Breast epithelium (tissue), 4 donors: ENCODE measurements at regions not wholly inside any gene's neighbourhood (a gene's known extent, or its start where the extent isn't known, plus 50 kb on each side); places are given as distances from the start of the nearest gene placed in this dataset.
"Not testable (repeated sequence)": the region's sequence is repeated elsewhere in the genome, so short reads cannot be mapped to it uniquely, and the experiment has no call there.

ENCODE experiments used
- DNase-seq, 2 donors: peaks; one replicate each; pipeline ENCODE4 v3.0.0-alpha.2; 2019; ENCODE audit warnings: low spot score in 2 of 2
- H3K27ac ChIP-seq, 2 donors: fragments of 200-600 bp; sonication (generic) in 1 of 2; one replicate each; pipeline ENCODE4 v1.5.1; 2016 to 2019; ENCODE audit warnings: mild to moderate bottlenecking in 1 of 2
- H3K27me3 ChIP-seq, 2 donors: fragments of 200-600 bp; sonication (generic) in 1 of 2; one replicate each; pipeline versions ENCODE4 v1.5.1 to v1.6.0; 2017 to 2019; ENCODE audit warnings: control low read depth in 1 of 2, mild to moderate bottlenecking in 1 of 2
- H3K36me3 ChIP-seq: fragments of 200-600 bp; one replicate; pipeline ENCODE4 v1.5.1; 2019
- H3K4me1 ChIP-seq, 2 donors: fragments of 200-600 bp; sonication (generic); one replicate each; pipeline ENCODE4 v1.5.1; 2016 to 2019; ENCODE audit warnings: control low read depth in 1 of 2
- H3K4me3 ChIP-seq, 3 donors: fragments of 200-600 bp; sonication (generic); 1 replicate in 2 of 3; 2 replicates in 1 of 3; pipeline ENCODE4 v1.5.1; 2016 to 2019; ENCODE audit warnings: mild to moderate bottlenecking in 3 of 3, moderate library complexity in 2 of 3
- H3K9me3 ChIP-seq, 2 donors: fragments of 200-600 bp; sonication (generic) in 1 of 2; one replicate each; pipeline ENCODE4 v1.5.1; 2016 to 2019; ENCODE audit warnings: control low read depth in 1 of 2
- CTCF ChIP-seq, 3 donors: fragments of 450-650 bp; IDR thresholded peaks; one replicate each; pipeline ENCODE4 v1.5.1; 2016 to 2017; ENCODE audit warnings: antibody characterized with exemption in 3 of 3, mild to moderate bottlenecking in 3 of 3, moderate library complexity in 3 of 3
- POLR2A ChIP-seq: fragments of 450-650 bp; IDR thresholded peaks from one replicate; pipeline ENCODE4 v1.6.1; 2016; ENCODE audit warnings: antibody characterized with exemption, mild to moderate bottlenecking, moderate library complexity
- POLR2AphosphoS5 ChIP-seq, 3 donors: sonication (generic); formaldehyde crosslinking; IDR thresholded peaks; one replicate each; pipeline ENCODE4 v1.6.1; 2017; ENCODE audit warnings: antibody characterized with exemption in 3 of 3
- intact Hi-C: fragments of 100-400 bp; cut with DNase I; formaldehyde crosslinking; loops from one replicate; pipeline ENCODE4 v1.15.1; 2023; ENCODE audit warnings: low total_unique reads

DNA sequence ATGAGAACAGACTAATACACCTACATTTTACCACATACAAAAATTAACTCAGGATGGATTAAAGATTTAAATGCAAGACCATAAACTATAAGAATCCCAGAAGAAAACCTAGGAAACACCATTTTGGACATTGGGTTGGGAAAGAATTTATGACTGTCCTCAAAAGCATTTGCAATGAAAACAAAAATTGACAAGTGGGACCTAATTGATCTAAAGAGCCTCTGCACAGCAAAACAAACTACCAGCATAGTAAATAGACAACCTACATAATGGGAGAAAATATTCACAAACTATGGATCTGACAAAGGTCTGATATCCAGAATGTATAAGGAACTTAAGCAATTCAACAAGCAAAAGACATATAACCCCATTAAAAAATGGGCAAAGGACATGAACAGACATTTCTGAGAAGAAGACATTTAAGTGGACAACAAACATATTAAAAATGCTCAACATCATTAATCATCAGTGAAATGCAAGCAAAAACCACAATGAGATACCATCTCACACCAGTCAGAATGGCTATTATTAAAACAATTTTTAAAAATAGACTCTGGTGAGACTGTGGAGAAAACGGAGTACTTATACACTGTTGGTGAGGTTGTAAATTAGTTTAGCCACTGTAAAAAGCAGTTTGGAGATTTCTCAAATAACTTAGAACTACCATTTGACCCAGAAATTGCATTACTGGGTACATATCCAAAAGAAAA, 221.7 kb upstream of the DIPK2B start:
- DNase-seq = no peak
- intact Hi-C loops = no loop called here

DNA sequence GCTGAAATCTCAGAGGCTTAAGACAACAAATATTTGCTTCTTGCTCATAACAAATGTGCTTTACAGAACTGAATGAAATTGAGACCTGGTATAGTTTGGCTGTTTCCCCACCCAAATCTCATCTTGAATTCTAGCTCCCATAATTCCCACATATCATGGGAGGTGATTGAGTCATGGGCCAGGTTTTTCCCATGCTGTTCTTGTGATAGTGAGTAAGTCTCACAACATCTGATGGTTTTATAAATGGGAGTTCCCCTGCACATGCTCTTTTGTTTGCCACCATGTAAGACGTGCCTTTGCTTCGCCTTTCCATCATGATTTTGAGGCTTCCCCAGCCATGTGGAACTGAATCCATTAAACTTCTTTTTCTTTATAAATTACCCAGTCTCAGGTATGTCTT, 221.1 kb upstream of the DIPK2B start:
- Histone ChIP-seq H3K27ac (no peak overlapping the region), H3K36me3 (no peaks in the 10 kb centered on the region), H3K9me3 (peaks cover 0 to 4% of the 10 kb centered on the region in 2 donors), H3K27me3 (peaks cover 0 to 32% of the 10 kb centered on the region in 2 donors), H3K4me1 (no peaks in the 10 kb centered on the region), H3K4me3 (no peak overlapping the region)
- intact Hi-C loops = no loop called here
- DNase-seq = no peak
- TF ChIP-seq CTCF (IDR thresholded peaks at IDR 0.05) (no peak), POLR2A (no peak), POLR2AphosphoS5 (IDR thresholded peaks at IDR 0.05) (no peak)

More for the DNA sequence above, 221.7 kb upstream of the DIPK2B start:
- Histone ChIP-seq H3K4me1 (no peaks in the 10 kb centered on the region), H3K27me3 (peaks cover 0 to 32% of the 10 kb centered on the region in 2 donors), H3K9me3 (peaks cover 0 to under 1% of the 10 kb centered on the region in 2 donors), H3K36me3 (no peaks in the 10 kb centered on the region), H3K4me3 (no peak overlapping the region), H3K27ac (no peak overlapping the region)
- TF ChIP-seq CTCF (IDR thresholded peaks at IDR 0.05) (no peak), POLR2A (no peak), POLR2AphosphoS5 (IDR thresholded peaks at IDR 0.05) (no peak)

GRCh38 chrX:45404206-45404605, 203.5 kb upstream of the DIPK2B start:
- Histone ChIP-seq H3K27me3 (peaks cover 0 to 18% of the 10 kb centered on the region in 2 donors), H3K4me1 (no peaks in the 10 kb centered on the region), H3K9me3 (peaks cover 8 to 14% of the 10 kb centered on the region in 2 donors), H3K27ac (no peak overlapping the region), H3K4me3 (no peak overlapping the region), H3K36me3 (no peaks in the 10 kb centered on the region)
- no peak for DNase-seq
- intact Hi-C loops = no loop called here
- no peak for TF ChIP-seq CTCF (IDR thresholded peaks at IDR 0.05)
- no peak for TF ChIP-seq POLR2A

DNA sequence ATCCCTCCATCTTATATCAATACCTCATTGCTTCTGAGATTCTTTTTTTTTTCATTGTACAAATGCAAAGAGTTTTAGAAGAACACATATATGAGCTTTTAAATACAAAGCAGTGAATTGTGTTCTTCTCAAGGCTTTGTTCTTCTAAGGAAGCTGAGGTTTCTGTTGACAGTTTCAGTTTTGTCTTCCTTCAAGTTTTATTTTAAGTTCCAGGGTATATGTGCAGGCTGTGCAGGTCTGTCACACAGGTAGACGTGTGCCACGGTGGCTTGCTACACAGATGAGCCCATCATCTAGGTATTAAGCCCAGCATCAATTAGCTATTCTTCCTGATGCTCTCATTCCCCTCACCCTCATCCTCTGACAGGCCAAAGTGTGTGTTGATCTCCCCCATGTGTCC, 201.2 kb upstream of the DIPK2B start:
- intact Hi-C loops = no loop called here

GRCh38 chrX:45400951-45401725, 200.5 kb upstream of the DIPK2B start:
- H3K27ac ChIP-seq, DNase-seq, H3K4me1 ChIP-seq, H3K4me3 ChIP-seq, H3K36me3 ChIP-seq, intact Hi-C loops: not testable (repeated sequence)
- Histone ChIP-seq H3K27me3 (peaks cover 0 to 18% of the 10 kb centered on the region in 2 donors), H3K9me3 (peaks cover 10 to 20% of the 10 kb centered on the region in 2 donors)

More for the DNA sequence above, 201.2 kb upstream of the DIPK2B start:
- Histone ChIP-seq H3K4me1 (no peaks in the 10 kb centered on the region), H3K27me3 (peaks cover 0 to 18% of the 10 kb centered on the region in 2 donors), H3K4me3 (no peak overlapping the region), H3K27ac (no peak overlapping the region), H3K9me3 (peaks cover 10 to 17% of the 10 kb centered on the region in 2 donors), H3K36me3 (no peaks in the 10 kb centered on the region)
- no peak for TF ChIP-seq CTCF (IDR thresholded peaks at IDR 0.05)
- TF ChIP-seq POLR2AphosphoS5 (IDR thresholded peaks at IDR 0.05) = no peak
- no peak for TF ChIP-seq POLR2A
- DNase-seq = no peak
